NCI-H1417 (cell line): ENCODE measurements at regions not wholly inside any gene's neighbourhood (a gene's known extent, or its start where the extent isn't known, plus 50 kb on each side); places are given as distances from the start of the nearest gene placed in this dataset.
A peak's percentile ranks its signal among the peaks of the same experiment; 100 is the strongest.

ENCODE experiments used
- DNase-seq, 3 experiments: peaks; one replicate each; lab custom pipeline; 2025; lab: John Stamatoyannopoulos, UW

DNA sequence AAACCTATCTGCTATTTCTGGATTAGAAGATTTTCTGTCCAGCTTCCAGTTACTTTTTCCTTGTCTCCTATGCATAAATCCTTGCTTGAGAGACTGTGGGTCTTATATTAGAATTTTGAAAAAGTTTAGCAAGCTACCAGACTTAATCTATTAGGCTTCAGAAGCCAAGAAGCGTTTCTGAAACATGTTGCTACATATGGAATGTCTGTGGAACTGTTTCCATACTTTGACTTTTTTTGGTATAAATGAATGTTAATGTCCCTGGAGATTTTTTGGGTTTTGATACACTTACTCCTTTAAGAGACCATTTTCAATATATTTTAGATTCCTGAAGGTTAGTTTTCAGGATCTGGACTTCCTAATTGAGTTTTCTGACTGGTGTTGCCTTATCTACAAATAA is 191.4 kb upstream of the SGCD start:
- no peak for DNase-seq

DNA sequence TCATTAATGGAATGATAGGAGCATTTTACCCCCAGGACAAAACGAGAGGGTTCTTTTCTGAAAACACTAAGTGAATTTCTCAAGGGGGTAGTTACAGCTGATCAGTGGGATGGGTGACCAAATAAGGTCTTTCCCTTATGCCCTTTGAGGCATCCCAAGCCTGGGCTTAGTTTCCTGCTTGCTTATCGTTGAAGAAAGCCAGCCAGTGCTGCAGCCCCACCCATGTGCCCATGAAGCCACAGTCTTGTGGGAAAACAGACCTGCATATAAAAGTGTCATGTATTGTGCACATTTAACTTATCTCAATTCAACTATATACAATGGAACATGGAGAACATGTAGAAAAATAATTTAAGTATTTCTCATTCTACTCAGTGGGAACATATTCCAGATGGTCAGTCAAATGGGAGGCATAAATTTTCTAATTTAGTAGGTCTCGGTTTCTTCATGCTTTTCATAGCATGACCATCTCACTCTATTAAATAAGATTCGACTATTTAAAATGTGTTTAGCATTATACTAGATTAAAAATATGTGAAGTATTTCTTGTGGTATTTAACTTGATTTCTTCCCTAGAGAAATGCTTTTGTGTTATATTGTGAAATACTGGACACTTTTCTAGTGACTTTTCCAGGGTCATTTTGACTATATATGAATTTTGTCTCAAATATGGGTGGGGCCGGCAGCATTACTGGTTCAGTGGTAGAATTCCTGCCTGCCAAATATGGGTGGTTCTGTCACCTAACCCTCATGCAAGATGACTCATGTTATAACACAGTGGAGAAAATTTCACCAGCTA is 189.7 kb upstream of the SGCD start:
- no peak for DNase-seq

DNA sequence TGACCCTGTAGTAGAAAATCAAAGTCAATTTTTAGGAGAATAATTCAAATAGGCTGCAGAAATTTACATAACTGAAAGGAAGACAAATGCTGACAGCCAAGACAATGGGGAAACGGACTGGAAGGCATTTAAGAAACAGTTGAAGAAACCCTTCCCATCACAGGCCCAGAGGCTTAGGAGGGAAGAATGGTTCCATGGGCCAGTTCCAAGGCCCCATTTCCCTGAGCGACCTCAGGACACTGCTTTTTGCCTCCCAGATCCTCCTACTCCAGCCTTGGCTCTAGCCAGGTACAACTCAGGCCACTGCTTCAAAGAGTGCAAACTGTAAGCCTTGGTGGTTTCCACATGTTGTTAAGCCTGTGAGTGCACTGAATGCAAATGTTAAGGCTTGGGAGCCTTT is 184.1 kb upstream of the SGCD start:
- no peak for DNase-seq

DNA sequence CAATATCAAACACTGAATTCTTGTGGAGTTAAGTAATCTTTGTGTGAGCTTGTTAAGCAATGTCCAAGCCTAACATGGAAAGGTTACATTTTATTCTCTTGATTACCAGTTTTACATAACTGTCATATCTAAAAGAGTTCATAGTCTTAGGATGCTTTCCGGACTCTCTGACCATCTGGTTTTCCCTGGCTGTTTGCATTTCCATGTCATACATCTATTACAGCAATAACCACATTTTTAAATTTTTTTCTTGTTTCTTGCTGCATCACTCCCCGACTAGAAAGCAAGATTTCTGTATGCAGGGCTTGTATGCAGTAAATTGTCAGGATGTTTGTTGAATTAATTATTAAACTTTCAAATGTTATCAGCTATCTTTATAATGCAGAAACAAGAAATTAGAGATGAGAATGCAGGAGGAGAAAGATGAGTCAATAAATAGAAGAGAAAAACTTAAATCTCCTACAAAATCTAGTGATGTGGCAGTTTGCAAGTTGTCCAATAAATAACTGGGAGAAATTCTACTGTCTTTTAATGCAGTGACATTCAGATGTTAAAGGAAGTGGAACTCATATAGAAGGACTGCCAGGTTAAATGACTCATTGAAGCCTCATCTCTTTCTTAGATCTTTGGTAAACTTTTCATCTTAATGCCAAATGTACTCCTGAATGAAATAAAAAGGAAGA is 179.6 kb upstream of the SGCD start:
- no peak for DNase-seq

DNA sequence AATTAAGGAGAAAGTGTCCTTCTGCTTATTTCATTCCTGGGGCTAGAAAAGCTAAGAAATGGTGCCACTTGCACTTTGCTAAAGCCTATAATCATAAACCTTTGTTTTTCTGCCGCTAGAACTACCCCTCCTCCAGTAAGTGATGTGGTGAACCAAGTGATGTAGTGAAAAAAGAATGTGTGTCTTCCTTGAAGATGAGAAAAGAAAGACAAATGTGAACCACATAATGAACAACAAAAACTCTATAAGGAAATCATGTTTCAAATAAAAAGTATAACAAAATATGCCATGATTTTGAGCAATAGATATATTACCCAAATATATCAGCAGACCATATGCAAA is 179.0 kb upstream of the SGCD start:
- DNase-seq: no peak

DNA sequence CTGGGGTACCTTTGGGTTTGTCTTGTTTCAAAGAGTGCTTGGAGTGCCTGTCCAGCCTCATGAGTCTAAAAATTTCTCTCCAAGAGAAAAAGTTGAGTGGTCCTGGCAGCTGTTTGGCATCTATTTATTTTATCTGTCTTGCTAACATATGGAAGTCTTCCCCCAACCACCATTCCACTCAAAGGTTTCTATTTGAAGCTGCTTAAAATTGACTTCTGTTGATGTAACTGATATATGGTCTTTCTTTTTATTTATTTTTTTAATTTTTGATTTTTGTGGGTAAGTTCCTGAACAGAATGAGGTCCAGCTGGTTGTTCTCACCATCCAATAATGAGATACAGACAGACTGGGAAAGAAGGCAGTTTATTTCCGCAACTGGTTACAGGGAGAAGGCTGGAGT is 178.7 kb upstream of the SGCD start:
- DNase-seq: no peak

DNA sequence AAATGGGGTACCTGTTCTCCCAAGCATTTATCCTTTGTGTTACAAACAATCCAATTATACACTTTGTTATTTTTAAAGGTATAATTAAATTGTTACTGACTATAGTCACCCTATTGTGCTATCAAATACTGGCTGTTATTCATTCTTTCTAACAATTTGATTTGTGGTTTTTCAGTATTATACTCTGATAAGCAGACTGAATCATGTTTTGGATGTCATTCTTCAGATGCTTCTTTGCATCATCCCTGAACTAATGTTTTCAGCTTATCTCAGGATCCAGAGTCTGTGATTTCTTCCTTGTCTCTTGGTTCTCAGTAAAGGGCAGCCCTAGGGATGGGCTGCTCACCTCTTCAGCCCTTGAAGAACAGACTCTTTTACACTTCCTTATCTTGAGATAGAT is 177.8 kb upstream of the SGCD start:
- peak in 1 of 3 experiments; percentile 7 for DNase-seq

DNA sequence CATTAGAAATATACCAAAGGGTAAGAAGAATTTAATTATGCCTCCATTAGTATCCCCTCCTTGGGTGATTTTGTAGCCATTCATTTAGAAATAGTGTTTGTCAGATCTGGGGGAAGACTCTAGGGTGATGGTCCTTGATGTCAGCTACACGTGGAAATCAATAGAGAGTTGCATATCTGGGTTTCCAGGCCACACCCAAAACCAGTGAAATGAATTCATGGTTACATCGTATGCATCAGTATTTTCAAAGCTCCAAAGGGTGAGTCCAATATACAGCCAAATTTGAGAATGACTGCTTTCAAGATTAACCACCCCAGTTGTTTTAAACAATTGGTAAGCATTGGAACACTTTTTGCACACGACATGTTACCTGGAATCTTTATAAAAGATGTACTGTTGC is 173.4 kb upstream of the SGCD start:
- DNase-seq: no peak

DNA sequence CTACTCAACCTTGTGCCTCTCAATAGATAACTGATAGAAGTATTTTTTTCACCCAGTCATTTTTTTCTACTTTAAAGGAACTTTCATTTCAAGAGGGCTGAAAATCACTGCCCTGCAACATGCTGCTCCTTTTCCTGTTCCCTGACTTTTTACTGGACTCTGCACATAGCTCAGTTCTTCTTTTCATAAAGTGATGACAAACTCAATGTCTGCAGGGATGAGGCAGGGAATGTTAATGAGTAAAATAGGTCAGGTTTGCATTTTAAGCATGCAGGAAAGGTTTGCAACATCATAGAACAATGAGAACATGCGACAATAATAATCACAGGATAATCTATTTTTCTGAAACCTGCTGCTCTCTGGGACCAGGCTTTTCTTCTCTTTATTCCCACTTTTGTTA is 172.2 kb upstream of the SGCD start:
- no peak for DNase-seq

DNA sequence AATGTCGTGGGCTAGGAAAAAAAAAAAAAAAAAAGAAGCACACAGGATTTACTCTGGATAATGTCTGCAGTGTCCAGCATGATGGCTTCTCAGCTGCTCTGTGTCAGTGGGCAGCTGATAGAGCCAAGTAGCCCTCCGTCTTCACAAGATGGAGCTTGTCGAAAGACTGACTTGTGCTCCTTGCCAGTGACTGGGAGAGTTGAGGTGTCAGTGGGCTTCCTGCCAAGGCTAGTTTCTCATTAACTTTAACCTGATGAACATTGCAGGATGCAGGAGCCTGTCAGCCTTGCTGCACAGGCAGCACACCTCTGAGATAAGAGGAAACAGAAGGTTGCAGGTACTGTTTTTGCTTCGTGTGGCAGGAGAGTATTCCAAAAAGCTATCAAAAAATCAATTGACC is 171.4 kb upstream of the SGCD start:
- no peak for DNase-seq

DNA sequence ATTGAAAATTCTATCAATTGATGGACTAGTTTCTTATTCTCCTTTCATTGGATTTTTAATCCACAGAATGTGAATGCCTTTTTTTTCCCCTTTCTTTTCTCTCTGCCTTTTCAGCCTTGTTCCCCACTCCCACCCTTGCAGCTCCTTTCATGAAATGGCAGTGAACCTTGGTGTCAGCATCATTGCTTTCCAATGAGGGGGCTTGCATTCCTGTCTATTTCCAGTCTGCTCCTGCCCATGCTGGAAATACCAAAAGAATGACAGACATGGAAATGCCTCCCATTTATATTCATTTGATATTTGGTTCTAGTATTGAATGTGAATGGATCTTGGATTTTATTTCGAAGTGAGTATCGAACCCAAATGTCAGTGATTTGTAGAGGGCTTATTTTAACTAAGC is 162.7 kb upstream of the SGCD start:
- DNase-seq: no peak

DNA sequence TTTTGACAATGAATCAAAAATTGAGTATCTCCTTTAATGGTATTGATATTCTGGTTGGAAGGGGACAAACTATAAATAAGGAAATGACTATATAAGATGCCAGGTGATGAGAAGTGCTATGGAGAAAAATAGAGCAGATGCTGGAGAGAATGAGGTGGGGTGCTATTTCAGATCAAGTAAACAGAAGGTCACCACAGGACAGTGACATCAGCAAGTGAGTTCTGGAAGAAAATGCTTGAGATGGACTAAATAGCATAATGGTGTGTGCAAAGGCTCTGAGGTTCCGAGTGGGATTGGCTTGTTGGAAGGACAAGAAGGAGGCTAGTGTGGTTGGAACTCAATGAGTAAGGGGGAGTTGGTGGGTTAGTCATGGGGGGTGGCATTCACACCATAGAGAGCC is 157.5 kb upstream of the SGCD start:
- DNase-seq: no peak

DNA sequence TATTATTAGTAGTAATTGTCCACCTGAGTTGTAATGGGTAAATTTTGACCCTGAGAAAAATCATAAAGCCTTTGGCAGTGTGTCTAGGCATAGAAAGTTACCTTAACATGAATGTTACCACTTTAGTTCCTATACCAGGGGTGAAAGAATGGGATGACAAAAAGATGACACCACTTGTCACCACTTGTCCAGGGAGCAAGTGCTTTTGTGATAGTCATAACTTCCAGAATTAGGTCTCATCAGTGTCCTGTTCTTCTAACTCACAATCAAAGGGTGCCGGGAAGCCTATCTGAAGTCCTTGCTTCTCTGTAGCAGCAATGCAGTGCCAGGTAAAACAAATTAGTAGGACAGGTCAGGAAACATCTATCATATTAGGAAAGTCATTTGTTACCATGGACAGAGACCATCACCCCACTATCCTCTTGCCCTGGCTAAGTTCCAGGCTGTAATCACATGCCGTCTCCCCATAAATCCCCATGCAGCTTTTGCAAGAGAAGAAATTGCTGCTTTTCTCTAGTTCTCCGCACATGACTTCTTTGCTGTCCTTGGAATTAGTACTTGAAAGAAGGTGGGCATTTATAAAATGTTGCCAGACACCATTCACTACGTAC is 156.5 kb upstream of the SGCD start:
- DNase-seq: no peak

DNA sequence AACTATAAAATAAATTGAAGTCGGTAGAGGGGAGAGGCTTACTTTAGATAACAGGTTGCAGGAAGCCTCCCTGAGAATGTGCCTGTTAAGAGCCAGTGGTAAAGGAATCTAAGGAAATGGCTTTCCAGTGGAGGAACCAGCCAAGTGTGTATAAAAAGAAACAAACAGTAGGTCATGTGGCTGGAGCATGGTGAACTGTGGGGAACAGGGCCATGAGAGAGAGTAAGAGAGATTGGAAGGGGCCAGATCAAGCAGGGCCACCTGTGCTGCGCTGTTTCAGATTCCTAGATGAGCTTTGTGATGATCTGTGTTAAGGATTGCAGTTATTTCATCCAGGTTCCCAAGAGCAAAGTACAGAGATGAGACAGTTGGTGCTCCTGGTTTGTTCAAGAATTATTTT is 152.7 kb upstream of the SGCD start:
- no peak for DNase-seq

DNA sequence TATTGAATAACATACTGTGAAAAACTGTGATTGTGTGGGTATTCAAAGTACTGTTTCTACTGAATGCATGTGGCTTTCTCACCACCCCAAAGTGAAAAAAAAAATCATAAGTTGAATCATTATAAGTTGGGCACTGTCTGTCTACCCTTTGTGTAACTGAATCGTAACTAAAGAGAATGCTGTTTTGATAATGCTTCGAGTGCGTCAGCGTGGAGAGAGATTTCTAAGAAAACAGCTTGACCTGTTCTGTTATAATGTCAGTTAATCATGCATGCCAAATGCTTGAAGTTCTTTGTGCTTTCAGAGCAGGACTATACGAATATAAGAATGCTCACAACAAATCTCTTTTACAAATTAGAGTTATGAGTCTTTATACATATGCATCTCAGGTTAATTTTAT is 148.8 kb upstream of the SGCD start:
- no peak for DNase-seq

DNA sequence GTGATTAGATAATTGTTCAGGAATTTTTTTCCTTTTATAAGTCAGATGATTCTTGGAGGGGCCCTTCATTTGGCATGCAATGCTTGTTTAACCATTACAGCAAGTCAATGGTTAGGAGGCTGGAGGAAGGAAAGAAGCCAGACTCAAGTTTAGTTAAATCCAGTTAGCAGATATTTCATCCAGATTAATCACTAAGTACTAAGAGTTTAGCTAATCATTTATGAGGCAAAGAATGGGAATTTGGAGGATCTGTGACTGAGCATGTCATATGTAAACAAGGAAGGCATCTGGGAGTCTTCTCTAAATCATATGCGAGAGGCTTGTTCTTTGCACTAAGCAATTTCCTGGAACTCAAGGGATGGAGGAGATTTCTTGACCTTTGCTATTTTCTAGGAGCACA is 145.3 kb upstream of the SGCD start:
- no peak for DNase-seq

DNA sequence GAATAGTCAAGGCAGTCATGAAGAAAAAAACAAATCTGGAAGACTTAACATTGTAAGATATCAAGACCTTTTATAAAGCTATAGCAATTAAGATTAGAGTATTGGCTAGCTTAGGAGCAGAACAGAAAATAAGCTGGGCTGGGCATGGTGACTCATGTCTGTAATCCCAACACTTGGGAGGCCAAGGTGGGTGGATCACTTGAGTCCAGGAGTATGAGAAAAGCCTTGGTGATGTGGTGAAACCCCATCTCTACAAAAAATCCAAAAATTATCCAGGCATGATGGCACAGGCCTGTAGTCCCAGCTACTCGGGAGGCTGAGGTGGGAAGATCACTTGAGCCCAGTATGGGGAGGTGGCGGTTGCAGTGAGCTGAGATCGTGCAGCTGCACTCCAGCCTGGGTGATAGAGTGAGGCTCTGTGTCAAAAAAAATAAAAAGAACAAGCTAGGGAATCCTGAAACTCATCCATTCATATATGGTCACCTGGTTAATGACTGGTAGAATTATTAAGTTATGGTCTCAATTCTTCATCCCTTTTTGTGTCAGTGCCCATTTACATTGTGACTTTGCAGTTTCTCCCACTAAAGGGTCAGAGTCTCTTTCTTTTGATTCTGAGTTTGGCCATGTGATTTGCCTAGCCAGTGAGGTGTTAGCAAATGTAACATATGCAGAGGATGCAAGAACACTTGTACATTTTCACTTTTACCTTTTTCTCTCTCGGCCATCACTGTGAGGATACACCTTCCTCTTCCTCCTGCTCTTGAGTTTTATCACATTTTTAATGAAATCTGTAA is 144.6 kb upstream of the SGCD start:
- no peak for DNase-seq

DNA sequence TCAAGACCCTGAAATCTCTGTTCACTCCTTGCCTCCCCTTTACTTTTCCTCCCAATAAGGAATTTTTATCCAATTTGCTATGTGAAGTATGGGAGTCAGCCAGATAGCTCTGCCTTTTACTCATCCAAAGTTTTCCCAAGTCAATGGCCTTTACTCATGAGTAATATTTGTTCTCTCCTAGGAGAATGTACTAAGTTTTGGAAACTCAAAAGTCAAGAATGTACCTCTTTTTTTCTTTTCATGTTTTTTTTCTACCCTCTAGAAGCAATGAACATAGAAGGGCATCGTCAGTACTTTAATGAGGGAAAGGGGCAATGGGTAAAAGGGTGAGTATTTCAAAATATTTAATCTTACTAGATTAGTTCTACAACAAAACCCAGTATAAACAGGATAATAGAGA is 140.2 kb upstream of the SGCD start:
- no peak for DNase-seq

DNA sequence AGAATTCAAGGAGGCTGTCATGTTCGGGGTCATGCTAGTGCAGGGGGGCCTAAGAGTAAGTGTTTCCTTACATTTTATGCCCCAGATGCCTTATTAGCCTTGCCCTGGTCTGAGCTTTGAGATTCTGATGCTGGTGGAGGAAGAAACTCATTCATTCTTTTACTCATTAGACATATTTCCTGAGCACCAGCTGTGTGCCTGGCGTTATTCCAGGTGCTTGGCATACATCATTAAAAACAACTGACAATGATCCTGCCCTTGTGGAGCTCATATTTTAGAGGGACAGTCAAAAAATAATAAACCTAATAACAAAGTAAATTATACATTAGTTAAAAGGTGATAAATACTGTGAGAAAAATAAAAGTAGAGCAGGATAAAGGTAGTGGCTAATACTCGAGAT is 138.9 kb upstream of the SGCD start:
- peak in 1 of 3 experiments; percentile 31 for DNase-seq

DNA sequence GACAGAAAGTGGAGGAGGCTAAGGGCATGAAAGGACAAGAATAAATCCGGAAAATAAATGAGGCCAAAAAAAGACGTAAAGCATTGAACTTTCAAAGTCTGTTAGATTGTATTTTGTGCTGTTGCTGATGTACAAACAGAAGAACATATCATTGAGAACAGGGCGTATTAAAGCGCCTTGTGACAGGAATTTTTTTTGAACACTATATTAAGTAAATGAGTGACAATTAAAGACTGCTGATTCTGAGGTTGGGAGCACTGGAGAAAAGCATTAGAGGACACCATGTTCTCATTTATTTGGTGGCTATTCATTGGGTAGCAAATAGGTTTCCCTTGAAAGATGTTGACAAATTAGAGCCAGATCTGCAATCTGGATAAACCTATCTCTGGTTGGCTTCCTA is 137.3 kb upstream of the SGCD start:
- DNase-seq: no peak

DNA sequence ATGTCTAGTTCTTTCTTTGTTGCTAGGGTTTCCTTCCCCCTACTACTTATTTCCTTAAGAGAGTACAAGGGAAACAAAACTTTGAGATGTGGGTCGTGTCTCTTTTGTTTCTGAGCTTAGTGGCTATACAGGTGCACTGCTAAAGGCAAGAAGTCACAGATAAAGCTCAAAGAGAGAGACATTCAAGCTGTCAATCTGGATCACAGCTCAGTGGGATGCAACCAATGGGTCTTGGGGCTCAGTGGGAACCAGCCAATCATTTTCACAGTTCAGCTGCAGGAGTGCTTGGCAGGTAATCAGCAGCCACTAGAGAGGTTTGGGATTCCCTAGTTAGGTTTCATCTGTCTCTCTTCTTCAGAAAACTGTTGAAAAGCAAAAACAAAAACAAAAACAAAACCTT is 135.4 kb upstream of the SGCD start:
- no peak for DNase-seq

DNA sequence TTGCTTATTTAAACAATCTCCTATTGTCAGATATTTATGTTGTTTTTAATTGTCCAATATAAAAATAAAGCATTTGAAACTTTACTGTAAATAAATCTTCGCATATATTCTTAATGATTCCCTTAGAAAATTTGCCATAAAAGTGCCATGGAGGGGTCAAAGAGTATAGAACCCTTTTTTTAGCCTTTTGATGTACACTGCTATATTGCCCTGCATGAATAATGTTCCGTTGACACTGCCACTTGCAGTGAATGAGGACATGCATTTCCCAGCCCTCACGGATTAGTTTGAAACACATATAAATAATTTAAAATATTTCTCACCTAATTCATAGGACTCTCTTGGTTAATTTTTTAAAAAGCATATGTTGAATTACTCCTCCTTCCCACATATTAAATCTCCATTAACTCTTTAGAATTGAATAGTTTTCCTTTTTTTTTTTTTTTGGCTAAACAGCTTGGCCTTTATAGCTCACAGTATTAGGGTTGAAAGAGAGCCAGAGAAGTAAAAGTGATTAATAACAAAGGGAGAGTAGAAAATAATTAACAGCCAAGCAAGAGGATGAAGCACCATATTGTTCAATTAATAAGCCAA is 129.8 kb upstream of the SGCD start:
- peak in 1 of 3 experiments; percentile 2 for DNase-seq
